ENCODE measurements at regions not wholly inside any gene's neighbourhood (a gene's known extent, or its start where the extent isn't known, plus 50 kb on each side); places are given as distances from the start of the nearest gene placed in this dataset.

DNA sequence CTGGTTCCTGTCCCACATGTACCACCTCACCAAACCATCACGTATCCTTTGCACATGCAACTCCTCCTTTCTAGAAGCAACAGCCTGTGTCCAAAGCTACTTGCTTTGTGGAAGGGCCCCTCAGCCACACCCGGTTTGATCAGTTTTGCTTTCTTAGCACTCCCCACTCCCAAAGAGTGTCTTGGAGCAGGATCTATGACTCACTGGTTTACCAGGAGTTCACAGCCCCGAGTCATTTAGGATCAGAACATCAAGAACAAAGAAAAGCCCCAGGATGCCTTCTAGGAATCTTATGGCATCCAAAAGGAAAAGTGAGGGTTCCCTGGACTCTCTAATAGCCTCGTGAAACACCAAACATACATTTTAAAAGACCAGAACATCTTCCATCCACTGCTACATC lies 50.7 kb upstream of the IGF1R start:
- no peaks in the 10 kb centered on the region for H3K36me3 ChIP-seq (ENCODE audit: control insufficient read depth, insufficient read depth, low read length, severe bottlenecking)
- no peak overlapping the region for H3K9ac ChIP-seq (ENCODE audit: low read length)
- DNase-seq (ENCODE audit: low read depth), result no peak
- H3K9me3 ChIP-seq (ENCODE audit: control insufficient read depth, low read length), result no peaks in the 10 kb centered on the region
- no peak overlapping the region for H3K4me3 ChIP-seq (ENCODE audit: low read length)
- peaks cover 20% of the 10 kb centered on the region for H3K27me3 ChIP-seq (replicated peaks; ENCODE audit: control insufficient read depth, insufficient read depth, low read length)
- H3K4me1 ChIP-seq (ENCODE audit: control insufficient read depth, insufficient read depth, low read length), result peaks cover 5% of the 10 kb centered on the region
